H9 (cell line): ENCODE measurements at regions not wholly inside any gene's neighbourhood (a gene's known extent, or its start where the extent isn't known, plus 50 kb on each side); places are given as distances from the start of the nearest gene placed in this dataset.

Experiments
- DNase-seq: peaks from one replicate; pipeline ENCODE4 v3.0.0-alpha.2; 2017
- H2AFZ ChIP-seq: one replicate; pipeline ENCODE4 v1.6.1; 2013; ENCODE audit warnings: mild to moderate bottlenecking, low read length, control low read depth, moderate library complexity
- H2AK5ac ChIP-seq: 2 replicates; pipeline ENCODE4 v1.6.1; 2013; ENCODE audit warnings: low read length, control low read depth, mixed read lengths; ENCODE audit not compliant: insufficient read length
- H2BK120ac ChIP-seq: one replicate; pipeline ENCODE4 v1.6.1; 2013; ENCODE audit warnings: low read depth, mild to moderate bottlenecking, low read length, control low read depth, inconsistent platforms; ENCODE audit not compliant: poor library complexity, severe bottlenecking
- H2BK12ac ChIP-seq: 2 replicates; pipeline ENCODE4 v1.6.1; 2013; ENCODE audit warnings: low read length, control low read depth, mixed read lengths, low read depth; ENCODE audit not compliant: insufficient read length
- H2BK15ac ChIP-seq: 2 replicates; pipeline ENCODE4 v1.6.1; 2013; ENCODE audit warnings: low read depth, low read length, control low read depth
- H2BK20ac ChIP-seq: one replicate; pipeline ENCODE4 v1.6.1; 2013; ENCODE audit warnings: low read depth, mild to moderate bottlenecking, low read length, control low read depth, inconsistent platforms; ENCODE audit not compliant: poor library complexity, severe bottlenecking
- H2BK5ac ChIP-seq: 2 replicates; pipeline ENCODE4 v1.6.1; 2013; ENCODE audit warnings: low read length, control low read depth, mixed read lengths; ENCODE audit not compliant: insufficient read length
- H3K14ac ChIP-seq: 2 replicates; pipeline ENCODE4 v1.6.1; 2013; ENCODE audit warnings: low read length, control low read depth; ENCODE audit not compliant: insufficient read depth
- H3K18ac ChIP-seq: 2 replicates; pipeline ENCODE4 v1.6.1; 2013; ENCODE audit warnings: low read depth, mild to moderate bottlenecking, mixed read lengths, low read length, control low read depth; ENCODE audit not compliant: insufficient read length
- H3K23ac ChIP-seq: 2 replicates; pipeline ENCODE4 v1.6.1; 2013; ENCODE audit warnings: low read length, control low read depth, mixed read lengths, low read depth; ENCODE audit not compliant: insufficient read length
- H3K23me2 ChIP-seq: 2 replicates; pipeline ENCODE4 v1.6.1; 2013; ENCODE audit warnings: low read depth, mild to moderate bottlenecking, mixed read lengths, low read length, control low read depth; ENCODE audit not compliant: insufficient read length, poor library complexity, severe bottlenecking
- H3K27ac ChIP-seq: 2 replicates; pipeline ENCODE4 v1.5.1; 2013; ENCODE audit warnings: low read length, control low read depth, mixed read lengths, low read depth; ENCODE audit not compliant: insufficient read length
- H3K27me3 ChIP-seq: 2 replicates; pipeline ENCODE4 v1.6.1; 2013; ENCODE audit warnings: low read length, control low read depth, inconsistent platforms; ENCODE audit not compliant: insufficient read depth
- H3K4ac ChIP-seq: 2 replicates; pipeline ENCODE4 v1.6.1; 2013; ENCODE audit warnings: low read depth, mild to moderate bottlenecking, control low read depth, inconsistent platforms, low read length, moderate library complexity
- H3K4me1 ChIP-seq: 2 replicates; pipeline ENCODE4 v1.6.1; 2013; ENCODE audit warnings: low read length, control low read depth, inconsistent platforms; ENCODE audit not compliant: insufficient read depth
- H3K4me2 ChIP-seq: 2 replicates; pipeline ENCODE4 v1.6.1; 2013; ENCODE audit warnings: low read length, control low read depth, mixed read lengths; ENCODE audit not compliant: insufficient read length, insufficient read depth
- H3K56ac ChIP-seq: 2 replicates; pipeline ENCODE4 v1.6.1; 2013; ENCODE audit warnings: low read depth, mild to moderate bottlenecking, mixed read lengths, low read length, control low read depth; ENCODE audit not compliant: insufficient read length
- H3K79me1 ChIP-seq: 2 replicates; pipeline ENCODE4 v1.6.1; 2013; ENCODE audit warnings: low read depth, mild to moderate bottlenecking, moderate library complexity, low read length, control low read depth, inconsistent platforms; ENCODE audit not compliant: insufficient read depth, poor library complexity, severe bottlenecking
- H3K79me2 ChIP-seq: 2 replicates; pipeline ENCODE4 v1.6.1; 2013; ENCODE audit warnings: low read length, control low read depth, inconsistent platforms; ENCODE audit not compliant: insufficient read depth
- H3K9ac ChIP-seq: 2 replicates; pipeline ENCODE4 v1.6.1; 2013; ENCODE audit warnings: low read length, control low read depth, mixed read lengths; ENCODE audit not compliant: insufficient read length; ENCODE audit errors: extremely low read depth
- H3K9me3 ChIP-seq: one replicate; pipeline ENCODE4 v1.6.1; 2013; ENCODE audit warnings: low read depth, low read length, inconsistent platforms; ENCODE audit not compliant: control insufficient read depth
- H3T11ph ChIP-seq: one replicate; pipeline ENCODE4 v1.6.1; 2013; ENCODE audit warnings: mild to moderate bottlenecking, low read length, control low read depth, inconsistent platforms
- H4K20me1 ChIP-seq: one replicate; pipeline ENCODE4 v1.6.1; 2013; ENCODE audit not compliant: control insufficient read depth, insufficient read length, insufficient read depth
- H4K5ac ChIP-seq: 2 replicates; pipeline ENCODE4 v1.6.1; 2013; ENCODE audit warnings: low read depth, mild to moderate bottlenecking, mixed read lengths, low read length, control low read depth; ENCODE audit not compliant: insufficient read length
- H4K8ac ChIP-seq: replicated peaks from 2 replicates; pipeline ENCODE4 v1.6.1; 2013; ENCODE audit warnings: low read length, control low read depth, mixed read lengths, low read depth; ENCODE audit not compliant: insufficient read length
- H4K91ac ChIP-seq: 2 replicates; pipeline ENCODE4 v1.6.1; 2013; ENCODE audit warnings: low read depth, mild to moderate bottlenecking, moderate library complexity, mixed read lengths, low read length, control low read depth; ENCODE audit not compliant: insufficient read length
- H3K27ac Mint-ChIP-seq, 3 experiments: 2 replicates in 2 of 3; 3 replicates in 1 of 3; pipeline ENCODE4 v1.8.0; 2020 to 2021; ENCODE audit warnings: mixed read lengths in 3 of 3, mild to moderate bottlenecking in 1 of 3, moderate library complexity in 1 of 3
- H3K27me3 Mint-ChIP-seq: 2 replicates; pipeline ENCODE4 v1.8.0; 2021; ENCODE audit warnings: low read depth, mild to moderate bottlenecking, moderate library complexity, mixed read lengths
- H3K36me3 Mint-ChIP-seq, 3 experiments: 2 replicates in 2 of 3; 3 replicates in 1 of 3; pipeline ENCODE4 v1.8.0; 2020 to 2021; ENCODE audit warnings: low read depth in 3 of 3, mixed read lengths in 3 of 3; ENCODE audit not compliant: insufficient read depth in 1 of 3
- H3K4me1 Mint-ChIP-seq, 2 experiments: 2 replicates each; pipeline ENCODE4 v1.8.0; 2020; ENCODE audit warnings: mixed read lengths in 2 of 2
- H3K4me3 Mint-ChIP-seq, 2 experiments: 2 replicates in 1 of 2; 3 replicates in 1 of 2; pipeline ENCODE4 v1.8.0; 2020 to 2021; ENCODE audit warnings: mild to moderate bottlenecking in 2 of 2, mixed read lengths in 2 of 2, moderate library complexity in 1 of 2
- H3K9me3 Mint-ChIP-seq, 2 experiments: 2 replicates in 1 of 2; 3 replicates in 1 of 2; pipeline ENCODE4 v1.8.0; 2020; ENCODE audit warnings: mild to moderate bottlenecking in 2 of 2, mixed read lengths in 2 of 2, moderate library complexity in 1 of 2
- WGBS: extraction: QIAGEN DNeasy Blood & Tissue Kit; methylation state at CpG from one replicate; pipeline ENCODE4 v1.1.7; 2013; ENCODE audit warnings: missing lambda C conversion rate, low lambda C conversion rate, mixed read lengths; ENCODE audit not compliant: insufficient read length; ENCODE audit errors: extremely low coverage; 5-methylcytosine and 5-hydroxymethylcytosine counted together
- TF ChIP-seq, protein P1 (sequence below): fragments of 200-600 bp; sonication (generic); conservative IDR thresholded peaks from 3 replicates; pipeline ENCODE4 v1.8.0; 2021; ENCODE audit warnings: antibody characterized with exemption, mild to moderate bottlenecking

DNA sequence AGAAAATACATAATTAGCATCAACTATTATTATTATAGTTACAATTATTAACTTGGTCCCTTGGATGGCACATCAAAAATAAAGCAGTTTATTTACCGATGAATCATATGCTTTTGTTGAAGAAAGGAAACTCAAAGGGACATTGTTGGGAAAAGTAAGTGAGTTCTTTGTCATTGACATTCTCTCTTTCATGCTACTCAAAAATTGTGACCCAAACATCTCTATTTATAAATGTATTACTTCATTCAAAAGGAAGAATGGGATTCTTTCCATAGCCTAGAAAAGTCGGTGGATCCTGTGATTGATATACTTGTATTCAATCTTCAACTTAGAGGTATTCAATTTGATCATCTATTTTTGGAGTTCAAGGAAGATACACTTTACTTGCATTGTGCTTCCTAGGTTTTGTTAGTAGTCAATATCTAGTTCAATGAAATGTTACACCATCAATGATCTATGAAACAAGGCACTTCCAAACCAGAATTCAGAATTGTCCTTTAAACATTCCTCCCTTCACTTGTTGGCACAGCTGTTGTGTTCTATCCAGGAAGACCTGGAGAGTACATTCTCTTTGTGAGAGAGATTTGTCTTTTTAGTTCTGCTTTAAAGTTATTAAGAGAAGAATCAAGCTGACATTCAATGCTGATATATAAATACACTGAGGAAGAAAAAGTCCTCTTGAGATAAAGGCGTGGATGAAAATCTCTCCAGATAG is 235.2 kb downstream of the TMEM26 start:
- Histone ChIP-seq H2BK5ac (no peak overlapping the region), H3K9me3 (no peaks in the 10 kb centered on the region), H3K4me1 (no peaks in the 10 kb centered on the region), H3K27ac (no peak overlapping the region), H4K5ac (no peak overlapping the region), H2BK20ac (no peak overlapping the region), H3K9ac (no peak overlapping the region), H3K14ac (no peak overlapping the region), H3K79me1 (no peaks in the 10 kb centered on the region), H3K18ac (no peak overlapping the region), H4K20me1 (no peaks in the 10 kb centered on the region), H4K8ac (no peak overlapping the region), H3K79me2 (no peaks in the 10 kb centered on the region), H3K23me2 (no peaks in the 10 kb centered on the region), H3K56ac (no peak overlapping the region), H2AFZ (no peak overlapping the region), H3K23ac (no peak overlapping the region), H2BK12ac (no peak overlapping the region), H2BK15ac (no peak overlapping the region), H3K27me3 (no peaks in the 10 kb centered on the region), H4K91ac (no peak overlapping the region), H3T11ph (no peak overlapping the region), H2BK120ac (no peak overlapping the region), H3K4me2 (no peak overlapping the region), H2AK5ac (no peak overlapping the region), H3K4ac (no peak overlapping the region)
- Mint-ChIP-seq H3K27me3 (peaks cover 2% of the 10 kb centered on the region), H3K9me3 (no peaks in the 10 kb centered on the region), H3K36me3 (no peaks in the 10 kb centered on the region), H3K4me3 (no peak overlapping the region), H3K4me1 (no peaks in the 10 kb centered on the region), H3K27ac (no peak overlapping the region)
- no CpG with 5 or more reads among the region's 3 CpGs for WGBS
- TF ChIP-seq, protein P1, sequence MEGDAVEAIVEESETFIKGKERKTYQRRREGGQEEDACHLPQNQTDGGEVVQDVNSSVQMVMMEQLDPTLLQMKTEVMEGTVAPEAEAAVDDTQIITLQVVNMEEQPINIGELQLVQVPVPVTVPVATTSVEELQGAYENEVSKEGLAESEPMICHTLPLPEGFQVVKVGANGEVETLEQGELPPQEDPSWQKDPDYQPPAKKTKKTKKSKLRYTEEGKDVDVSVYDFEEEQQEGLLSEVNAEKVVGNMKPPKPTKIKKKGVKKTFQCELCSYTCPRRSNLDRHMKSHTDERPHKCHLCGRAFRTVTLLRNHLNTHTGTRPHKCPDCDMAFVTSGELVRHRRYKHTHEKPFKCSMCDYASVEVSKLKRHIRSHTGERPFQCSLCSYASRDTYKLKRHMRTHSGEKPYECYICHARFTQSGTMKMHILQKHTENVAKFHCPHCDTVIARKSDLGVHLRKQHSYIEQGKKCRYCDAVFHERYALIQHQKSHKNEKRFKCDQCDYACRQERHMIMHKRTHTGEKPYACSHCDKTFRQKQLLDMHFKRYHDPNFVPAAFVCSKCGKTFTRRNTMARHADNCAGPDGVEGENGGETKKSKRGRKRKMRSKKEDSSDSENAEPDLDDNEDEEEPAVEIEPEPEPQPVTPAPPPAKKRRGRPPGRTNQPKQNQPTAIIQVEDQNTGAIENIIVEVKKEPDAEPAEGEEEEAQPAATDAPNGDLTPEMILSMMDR, result no peak
- no peak for DNase-seq
